ENCODE measurements at regions not wholly inside any gene's neighbourhood (a gene's known extent, or its start where the extent isn't known, plus 50 kb on each side); places are given as distances from the start of the nearest gene placed in this dataset.
"Not testable (repeated sequence)": the region's sequence is repeated elsewhere in the genome, so short reads cannot be mapped to it uniquely, and the experiment has no call there.

DNA sequence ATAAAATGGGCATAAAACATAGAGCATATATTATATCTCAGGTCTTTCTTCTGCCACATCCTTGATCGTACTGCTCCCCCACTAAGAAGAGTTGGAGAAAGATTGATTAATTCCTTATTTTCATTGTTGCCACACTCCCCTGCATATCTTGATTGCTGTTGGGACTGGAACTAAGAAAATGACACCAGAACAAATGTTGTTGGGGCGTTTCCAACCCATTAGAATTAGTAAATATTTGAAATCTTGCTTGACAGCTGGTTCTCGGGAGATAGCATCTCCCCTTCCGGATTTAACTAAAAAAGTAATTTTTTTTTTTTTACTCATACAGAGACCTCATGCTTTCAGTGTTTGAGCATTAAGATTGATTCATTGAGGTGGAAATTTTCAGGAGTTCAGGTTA, 493.0 kb upstream of the PLXNA2 start:
- Histone ChIP-seq H3K4me3 (ENCODE audit: severe bottlenecking) (no peak overlapping the region), H3K27me3 (ENCODE audit: insufficient read depth, poor library complexity, severe bottlenecking) (no peaks in the 10 kb centered on the region), H3K4me1 (ENCODE audit: insufficient read depth, poor library complexity, severe bottlenecking) (no peaks in the 10 kb centered on the region), H3K36me3 (ENCODE audit: low read depth) (no peaks in the 10 kb centered on the region), H3K27ac (ENCODE audit: poor library complexity, severe bottlenecking) (no peak overlapping the region), H3K9me3 (ENCODE audit: severe bottlenecking) (no peaks in the 10 kb centered on the region)
- TF ChIP-seq, protein P1, sequence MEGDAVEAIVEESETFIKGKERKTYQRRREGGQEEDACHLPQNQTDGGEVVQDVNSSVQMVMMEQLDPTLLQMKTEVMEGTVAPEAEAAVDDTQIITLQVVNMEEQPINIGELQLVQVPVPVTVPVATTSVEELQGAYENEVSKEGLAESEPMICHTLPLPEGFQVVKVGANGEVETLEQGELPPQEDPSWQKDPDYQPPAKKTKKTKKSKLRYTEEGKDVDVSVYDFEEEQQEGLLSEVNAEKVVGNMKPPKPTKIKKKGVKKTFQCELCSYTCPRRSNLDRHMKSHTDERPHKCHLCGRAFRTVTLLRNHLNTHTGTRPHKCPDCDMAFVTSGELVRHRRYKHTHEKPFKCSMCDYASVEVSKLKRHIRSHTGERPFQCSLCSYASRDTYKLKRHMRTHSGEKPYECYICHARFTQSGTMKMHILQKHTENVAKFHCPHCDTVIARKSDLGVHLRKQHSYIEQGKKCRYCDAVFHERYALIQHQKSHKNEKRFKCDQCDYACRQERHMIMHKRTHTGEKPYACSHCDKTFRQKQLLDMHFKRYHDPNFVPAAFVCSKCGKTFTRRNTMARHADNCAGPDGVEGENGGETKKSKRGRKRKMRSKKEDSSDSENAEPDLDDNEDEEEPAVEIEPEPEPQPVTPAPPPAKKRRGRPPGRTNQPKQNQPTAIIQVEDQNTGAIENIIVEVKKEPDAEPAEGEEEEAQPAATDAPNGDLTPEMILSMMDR (IDR thresholded peaks at IDR 0.05; ENCODE audit: poor library complexity, severe bottlenecking): no peak
- ATAC-seq (ENCODE audit: low read depth) (no peak), DNase-seq (ENCODE audit: low spot score) (no peak)

DNA sequence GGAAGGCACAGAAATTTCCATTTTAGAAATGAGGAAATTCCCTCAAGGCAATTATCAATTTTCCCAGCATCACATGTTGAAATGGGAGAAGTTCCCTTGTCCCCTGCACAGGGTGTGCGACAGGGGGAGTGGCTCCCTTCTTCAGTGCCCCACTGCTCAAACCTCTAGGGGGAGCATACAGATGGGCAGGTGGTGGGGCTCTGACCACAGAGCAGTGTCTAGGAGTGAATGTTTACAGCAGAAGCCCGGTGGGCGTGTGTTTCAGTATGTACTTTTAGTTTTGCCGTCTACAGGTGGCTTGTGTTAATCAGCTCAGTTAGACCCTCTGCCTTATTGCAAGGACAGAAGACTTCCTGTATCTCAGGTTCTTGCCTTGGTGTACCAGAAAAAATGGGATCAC, 493.7 kb upstream of the PLXNA2 start:
- Histone ChIP-seq H3K27ac (ENCODE audit: poor library complexity, severe bottlenecking) (no peak overlapping the region), H3K9me3 (ENCODE audit: severe bottlenecking) (no peaks in the 10 kb centered on the region), H3K4me3 (ENCODE audit: severe bottlenecking) (no peak overlapping the region), H3K27me3 (ENCODE audit: insufficient read depth, poor library complexity, severe bottlenecking) (no peaks in the 10 kb centered on the region), H3K36me3 (ENCODE audit: low read depth) (no peaks in the 10 kb centered on the region), H3K4me1 (ENCODE audit: insufficient read depth, poor library complexity, severe bottlenecking) (no peaks in the 10 kb centered on the region)
- ATAC-seq (ENCODE audit: low read depth) (no peak), DNase-seq (ENCODE audit: low spot score) (no peak)
- TF ChIP-seq, protein P1 (IDR thresholded peaks at IDR 0.05; ENCODE audit: poor library complexity, severe bottlenecking): no peak

DNA sequence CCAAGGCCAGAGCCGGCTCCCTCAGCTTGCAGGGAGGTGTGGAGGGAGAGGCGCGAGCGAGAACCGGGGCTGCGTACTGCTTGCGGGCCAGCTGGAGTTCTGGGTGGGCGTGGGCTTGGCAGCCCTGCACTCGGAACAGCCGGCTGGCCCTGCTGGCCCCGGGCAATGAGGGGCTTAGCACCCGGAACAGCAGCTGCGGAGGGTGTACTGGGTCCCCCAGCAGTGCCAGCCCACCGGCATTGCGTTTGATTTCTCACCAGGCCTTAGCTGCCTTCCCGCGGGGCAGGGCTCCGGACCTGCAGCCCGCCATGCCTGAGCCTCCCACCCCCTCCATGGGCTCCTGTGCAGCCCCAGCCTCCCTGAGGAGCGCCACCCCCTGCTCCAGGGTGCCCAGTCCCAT, 495.5 kb upstream of the PLXNA2 start:
- not testable (repeated sequence) for H3K4me1 ChIP-seq (ENCODE audit: insufficient read depth, poor library complexity, severe bottlenecking); DNase-seq (ENCODE audit: low spot score); H3K27ac ChIP-seq (ENCODE audit: poor library complexity, severe bottlenecking); H3K9me3 ChIP-seq (ENCODE audit: severe bottlenecking); H3K4me3 ChIP-seq (ENCODE audit: severe bottlenecking); H3K27me3 ChIP-seq (ENCODE audit: insufficient read depth, poor library complexity, severe bottlenecking); H3K36me3 ChIP-seq (ENCODE audit: low read depth); ATAC-seq (ENCODE audit: low read depth)

DNA sequence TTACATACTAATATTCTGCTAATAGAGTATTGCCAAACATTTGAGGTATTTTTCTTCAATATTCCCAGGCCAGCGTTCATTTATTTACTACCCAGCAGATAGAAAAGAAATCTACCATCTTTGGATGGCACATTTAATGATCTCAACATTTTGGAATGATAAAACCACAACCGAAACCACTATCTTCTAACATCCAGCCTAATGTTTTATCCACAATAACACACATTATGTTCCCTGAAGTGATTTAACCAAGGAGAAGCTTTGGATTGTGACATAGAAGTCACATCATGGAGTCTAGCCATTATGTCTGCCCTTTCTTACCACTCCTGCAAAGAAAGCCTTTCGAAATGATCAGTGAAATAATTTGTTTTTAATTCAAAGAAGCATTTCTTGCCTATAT, 497.1 kb upstream of the PLXNA2 start:
- ATAC-seq (ENCODE audit: low read depth) (no peak), DNase-seq (ENCODE audit: low spot score) (no peak)
- H3K36me3 ChIP-seq (ENCODE audit: low read depth): no peaks in the 10 kb centered on the region
- H3K4me3 ChIP-seq (ENCODE audit: severe bottlenecking): no peak overlapping the region
- H3K9me3 ChIP-seq (ENCODE audit: severe bottlenecking): no peaks in the 10 kb centered on the region
- no peaks in the 10 kb centered on the region for H3K4me1 ChIP-seq (ENCODE audit: insufficient read depth, poor library complexity, severe bottlenecking)
- H3K27ac ChIP-seq (ENCODE audit: poor library complexity, severe bottlenecking): no peak overlapping the region
- TF ChIP-seq, protein P1 (IDR thresholded peaks at IDR 0.05; ENCODE audit: poor library complexity, severe bottlenecking): no peak
- H3K27me3 ChIP-seq (ENCODE audit: insufficient read depth, poor library complexity, severe bottlenecking): no peaks in the 10 kb centered on the region

DNA sequence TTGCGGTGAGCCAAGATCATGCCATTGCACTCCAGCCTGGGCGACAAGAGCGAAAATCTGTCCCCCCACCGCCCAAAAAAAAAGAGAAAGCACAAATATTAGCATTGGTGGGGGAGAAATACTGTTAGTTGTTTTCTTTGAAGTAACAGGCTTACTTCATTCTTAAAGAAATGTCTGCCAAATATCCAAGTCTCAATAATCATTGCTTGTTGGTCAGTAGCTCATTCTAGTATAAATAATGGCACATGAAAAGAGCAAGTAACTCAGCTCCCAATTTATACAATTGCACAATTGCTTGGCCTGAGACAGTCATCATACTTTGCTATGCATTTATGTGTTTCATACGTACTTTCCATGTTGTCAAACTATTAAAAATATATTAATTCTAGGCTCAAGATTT, 499.2 kb upstream of the PLXNA2 start:
- Histone ChIP-seq H3K9me3 (ENCODE audit: severe bottlenecking) (no peaks in the 10 kb centered on the region), H3K4me1 (ENCODE audit: insufficient read depth, poor library complexity, severe bottlenecking) (no peaks in the 10 kb centered on the region), H3K4me3 (ENCODE audit: severe bottlenecking) (no peak overlapping the region), H3K27ac (ENCODE audit: poor library complexity, severe bottlenecking) (no peak overlapping the region), H3K27me3 (ENCODE audit: insufficient read depth, poor library complexity, severe bottlenecking) (no peaks in the 10 kb centered on the region), H3K36me3 (ENCODE audit: low read depth) (no peaks in the 10 kb centered on the region)
- no peak for ATAC-seq (ENCODE audit: low read depth)
- TF ChIP-seq, protein P1 (IDR thresholded peaks at IDR 0.05; ENCODE audit: poor library complexity, severe bottlenecking): no peak
- DNase-seq (ENCODE audit: low spot score): no peak

Measured in RWPE2 (cell line).